GM13977 (cell line): ENCODE measurements at regions not wholly inside any gene's neighbourhood (a gene's known extent, or its start where the extent isn't known, plus 50 kb on each side); places are given as distances from the start of the nearest gene placed in this dataset.

ENCODE experiments used
- DNase-seq: peaks from one replicate; pipeline ENCODE4 v3.0.0; 2012; ENCODE audit warnings: low spot score
- in situ Hi-C: fragments of 300-500 bp; cut with MboI; formaldehyde crosslinking; loops from one replicate; pipeline ENCODE4 v1.12.0; 2022; ENCODE audit warnings: low sequenced_read_pairs, low pct_unique_long_range_greater_than_20kb, mixed read lengths, inconsistent platforms; ENCODE audit not compliant: unreplicated experiment
- TF ChIP-seq, protein P1 (sequence below): IDR thresholded peaks from 2 replicates; pipeline ENCODE4 v1.5.1; 2012; ENCODE audit warnings: mild to moderate bottlenecking, control low read depth; ENCODE audit not compliant: insufficient read depth; ENCODE audit errors: extremely low read depth, missing control alignments

DNA sequence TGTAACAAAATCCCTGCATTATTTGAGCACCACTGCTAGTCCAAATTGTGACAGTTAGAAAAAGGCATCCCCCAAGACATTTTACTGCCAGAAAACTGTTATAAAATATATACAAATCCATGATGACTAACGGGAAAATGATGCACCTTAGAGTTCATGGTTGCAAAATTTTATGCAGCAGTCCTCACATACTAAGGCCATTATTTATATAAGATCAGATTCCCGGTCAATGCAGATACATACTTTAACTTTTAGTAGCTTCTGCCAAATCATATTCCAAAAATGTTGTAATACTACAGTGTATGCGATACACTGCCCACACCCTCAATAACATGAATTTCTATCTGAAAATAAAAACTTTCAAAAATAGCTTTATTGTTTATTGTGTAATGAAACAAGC is 239.9 kb upstream of the ZNF32 start:
- TF ChIP-seq, protein P1, sequence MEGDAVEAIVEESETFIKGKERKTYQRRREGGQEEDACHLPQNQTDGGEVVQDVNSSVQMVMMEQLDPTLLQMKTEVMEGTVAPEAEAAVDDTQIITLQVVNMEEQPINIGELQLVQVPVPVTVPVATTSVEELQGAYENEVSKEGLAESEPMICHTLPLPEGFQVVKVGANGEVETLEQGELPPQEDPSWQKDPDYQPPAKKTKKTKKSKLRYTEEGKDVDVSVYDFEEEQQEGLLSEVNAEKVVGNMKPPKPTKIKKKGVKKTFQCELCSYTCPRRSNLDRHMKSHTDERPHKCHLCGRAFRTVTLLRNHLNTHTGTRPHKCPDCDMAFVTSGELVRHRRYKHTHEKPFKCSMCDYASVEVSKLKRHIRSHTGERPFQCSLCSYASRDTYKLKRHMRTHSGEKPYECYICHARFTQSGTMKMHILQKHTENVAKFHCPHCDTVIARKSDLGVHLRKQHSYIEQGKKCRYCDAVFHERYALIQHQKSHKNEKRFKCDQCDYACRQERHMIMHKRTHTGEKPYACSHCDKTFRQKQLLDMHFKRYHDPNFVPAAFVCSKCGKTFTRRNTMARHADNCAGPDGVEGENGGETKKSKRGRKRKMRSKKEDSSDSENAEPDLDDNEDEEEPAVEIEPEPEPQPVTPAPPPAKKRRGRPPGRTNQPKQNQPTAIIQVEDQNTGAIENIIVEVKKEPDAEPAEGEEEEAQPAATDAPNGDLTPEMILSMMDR = no peak
- DNase-seq = no peak
- in situ Hi-C loops = no loop called here

DNA sequence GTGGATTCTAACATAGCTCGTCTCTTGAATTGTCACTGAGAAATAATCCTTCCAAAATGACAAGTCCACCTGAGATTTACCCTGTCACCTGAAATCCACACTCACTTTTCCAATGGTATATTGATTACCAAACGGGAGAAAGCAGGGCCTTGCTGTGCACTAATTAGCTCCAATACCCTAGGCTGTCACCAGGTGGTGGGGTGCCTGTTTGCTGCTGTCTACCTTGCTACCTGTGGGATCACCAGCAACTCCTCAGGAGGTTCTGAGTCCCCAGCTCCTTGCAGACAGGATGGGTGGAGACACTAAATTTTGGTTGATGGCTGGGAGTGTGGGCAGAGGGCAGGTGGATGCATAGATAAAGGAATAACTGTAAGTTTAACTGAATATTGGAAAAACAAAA is 237.2 kb upstream of the ZNF32 start:
- in situ Hi-C loops = no loop called here
- TF ChIP-seq, protein P1 = no peak
- DNase-seq = no peak

DNA sequence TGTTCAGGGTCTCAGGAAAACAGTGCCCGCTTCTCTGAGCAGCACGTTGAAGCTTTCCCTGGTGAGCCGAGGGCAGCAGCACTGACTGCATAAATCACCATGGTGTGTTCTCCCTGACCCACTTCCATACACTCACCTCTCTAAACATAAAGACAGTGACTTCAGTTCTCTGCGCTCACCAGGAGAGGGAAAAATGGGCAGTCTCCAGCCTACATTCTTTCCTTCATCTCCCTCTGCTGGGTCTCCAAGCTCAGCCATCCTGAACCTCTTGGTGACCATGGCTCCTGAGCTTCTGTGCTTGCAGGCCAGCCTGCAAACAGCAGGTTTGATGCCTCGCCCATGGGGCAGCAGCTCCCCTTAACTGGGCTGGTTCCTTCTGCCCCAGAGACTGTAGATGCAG is 236.6 kb upstream of the ZNF32 start:
- no peak for DNase-seq
- TF ChIP-seq, protein P1 = no peak
- in situ Hi-C loops = no loop called here

DNA sequence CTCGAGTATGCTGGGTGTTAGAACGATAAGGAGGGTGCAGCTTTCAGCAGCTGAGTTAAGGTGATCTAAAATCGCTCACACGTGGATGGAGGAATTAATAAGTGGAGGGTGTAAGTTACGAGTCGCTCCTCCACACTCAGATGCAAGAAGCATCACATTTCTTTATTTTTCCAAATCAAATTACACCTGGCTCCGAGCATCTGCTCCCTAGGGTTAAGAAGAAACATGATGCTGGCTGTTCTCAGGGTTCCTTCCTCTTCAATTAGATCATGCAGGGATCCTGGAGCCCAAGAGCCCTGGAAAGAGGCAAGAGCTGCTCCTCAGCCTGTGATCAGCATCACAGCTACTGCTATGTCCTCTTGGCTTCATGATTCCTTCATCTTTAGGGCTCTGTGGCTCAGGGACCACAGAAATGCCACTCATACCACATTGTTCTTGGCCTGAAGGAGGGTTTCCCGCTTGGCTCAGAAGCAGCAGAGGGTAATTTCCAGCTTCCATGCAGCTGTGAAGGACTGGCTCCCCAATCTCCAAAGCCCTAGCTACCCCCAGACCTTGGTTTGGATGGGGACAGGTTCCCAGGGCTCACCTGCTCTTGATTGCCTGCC is 235.9 kb upstream of the ZNF32 start:
- no peak for DNase-seq
- in situ Hi-C loops = no loop called here
- TF ChIP-seq, protein P1 = no peak

DNA sequence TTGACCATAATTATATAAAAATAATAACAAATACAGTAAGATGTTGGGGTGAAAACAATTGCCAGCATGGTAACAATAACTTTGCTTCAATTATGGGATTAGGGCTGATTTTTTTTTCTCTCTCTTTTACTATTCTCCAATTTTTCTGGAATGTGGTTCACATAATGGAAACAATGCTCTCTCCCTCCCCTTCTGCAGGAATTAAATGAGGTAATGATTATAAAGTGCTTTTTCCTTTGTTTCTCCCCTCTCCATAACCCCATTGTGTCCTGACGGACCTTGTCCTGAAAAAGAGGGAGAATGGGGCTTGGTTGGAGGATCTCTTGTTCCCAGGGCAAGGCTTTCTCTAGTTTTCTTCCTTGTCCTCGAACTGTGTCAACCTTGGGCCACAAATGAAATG is 234.0 kb upstream of the ZNF32 start:
- DNase-seq = no peak
- TF ChIP-seq, protein P1 = no peak
- in situ Hi-C loops = no loop called here

DNA sequence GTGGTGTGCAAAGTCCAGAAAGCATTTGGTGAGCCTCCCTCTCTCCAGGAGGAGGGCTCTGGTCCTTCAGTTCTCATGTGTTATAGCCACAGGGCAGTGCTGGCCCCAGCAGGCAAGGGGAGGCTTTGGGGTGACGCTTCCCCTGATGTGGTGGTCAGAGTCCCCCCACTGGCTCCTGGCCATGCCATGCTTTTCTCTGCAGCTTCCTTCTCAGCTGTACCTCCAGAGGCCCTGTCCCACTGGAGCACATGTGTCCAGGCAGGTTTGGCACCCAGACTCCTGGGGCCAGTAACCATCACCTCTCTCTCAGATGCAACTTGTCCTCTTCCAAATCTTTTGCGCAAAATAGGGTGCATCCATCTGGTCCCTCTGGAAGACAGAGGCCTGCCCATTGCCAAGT is 233.0 kb upstream of the ZNF32 start:
- in situ Hi-C loops = no loop called here
- TF ChIP-seq, protein P1 = no peak
- no peak for DNase-seq

DNA sequence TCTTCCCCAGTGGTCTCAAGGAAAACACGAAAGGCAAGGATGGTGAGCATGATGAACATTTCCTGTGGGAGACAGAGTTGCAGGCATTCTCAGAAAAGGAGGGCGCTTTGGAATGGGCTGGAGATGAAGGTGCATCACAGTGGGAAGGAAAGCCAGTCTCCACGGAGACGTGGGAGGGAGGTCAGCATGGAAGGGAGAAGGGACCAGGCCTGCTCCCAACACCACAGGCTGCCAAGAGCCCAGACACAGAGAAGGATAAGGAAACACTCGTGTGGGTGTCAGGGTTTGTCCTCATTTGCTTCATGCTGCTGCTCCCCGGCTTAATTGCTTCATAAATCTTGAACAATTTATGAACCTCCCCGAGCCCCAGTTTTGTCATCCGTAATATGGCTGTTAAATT is 231.5 kb upstream of the ZNF32 start:
- DNase-seq = no peak
- TF ChIP-seq, protein P1 = no peak
- in situ Hi-C loops = no loop called here
